Amniotic stem cell (primary cell): ENCODE measurements at regions not wholly inside any gene's neighbourhood (a gene's known extent, or its start where the extent isn't known, plus 50 kb on each side); places are given as distances from the start of the nearest gene placed in this dataset.

Experiments used
- DNase-seq: peaks from one replicate; lab custom pipeline; 2025; lab: John Stamatoyannopoulos, UW

DNA sequence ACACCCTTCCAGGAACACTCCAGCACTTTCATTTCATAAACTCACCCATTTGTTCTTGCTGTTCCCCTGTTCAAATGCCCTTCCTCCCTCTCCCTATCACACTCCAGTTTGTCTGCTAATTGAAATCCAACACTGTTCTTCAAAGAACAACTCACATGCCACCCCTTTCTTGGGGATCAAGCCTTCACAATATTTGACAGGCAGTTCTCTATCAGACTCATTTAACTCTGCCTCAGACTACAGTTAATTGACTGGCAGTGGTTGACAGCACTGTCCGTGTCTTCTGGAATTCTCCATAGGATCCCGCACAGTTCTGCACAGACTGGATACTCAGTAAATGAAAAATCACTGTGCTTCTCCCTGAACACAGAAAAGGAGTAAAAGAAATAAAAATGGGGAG, 87.8 kb downstream of the PMP22 start:
- no peak for DNase-seq

DNA sequence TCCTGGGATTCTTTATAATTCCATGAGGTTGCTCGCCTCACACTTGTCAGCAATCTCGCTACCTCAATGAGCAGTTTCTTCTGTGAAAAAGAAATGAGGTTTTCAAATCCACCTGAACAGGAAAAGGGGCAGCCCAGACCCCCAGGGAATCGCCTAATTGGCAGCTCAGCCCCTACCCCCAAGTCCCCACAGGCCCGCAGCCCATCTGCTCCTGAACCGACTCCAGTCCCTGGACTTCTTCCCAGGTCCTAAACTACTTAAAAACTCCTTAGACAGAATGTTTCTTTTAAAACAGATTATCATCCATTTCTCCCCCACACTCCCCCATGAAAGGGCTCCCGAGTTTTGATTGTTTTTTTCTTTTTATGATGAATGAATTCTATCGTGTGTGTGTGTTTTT, 89.8 kb downstream of the PMP22 start:
- DNase-seq = no peak

DNA sequence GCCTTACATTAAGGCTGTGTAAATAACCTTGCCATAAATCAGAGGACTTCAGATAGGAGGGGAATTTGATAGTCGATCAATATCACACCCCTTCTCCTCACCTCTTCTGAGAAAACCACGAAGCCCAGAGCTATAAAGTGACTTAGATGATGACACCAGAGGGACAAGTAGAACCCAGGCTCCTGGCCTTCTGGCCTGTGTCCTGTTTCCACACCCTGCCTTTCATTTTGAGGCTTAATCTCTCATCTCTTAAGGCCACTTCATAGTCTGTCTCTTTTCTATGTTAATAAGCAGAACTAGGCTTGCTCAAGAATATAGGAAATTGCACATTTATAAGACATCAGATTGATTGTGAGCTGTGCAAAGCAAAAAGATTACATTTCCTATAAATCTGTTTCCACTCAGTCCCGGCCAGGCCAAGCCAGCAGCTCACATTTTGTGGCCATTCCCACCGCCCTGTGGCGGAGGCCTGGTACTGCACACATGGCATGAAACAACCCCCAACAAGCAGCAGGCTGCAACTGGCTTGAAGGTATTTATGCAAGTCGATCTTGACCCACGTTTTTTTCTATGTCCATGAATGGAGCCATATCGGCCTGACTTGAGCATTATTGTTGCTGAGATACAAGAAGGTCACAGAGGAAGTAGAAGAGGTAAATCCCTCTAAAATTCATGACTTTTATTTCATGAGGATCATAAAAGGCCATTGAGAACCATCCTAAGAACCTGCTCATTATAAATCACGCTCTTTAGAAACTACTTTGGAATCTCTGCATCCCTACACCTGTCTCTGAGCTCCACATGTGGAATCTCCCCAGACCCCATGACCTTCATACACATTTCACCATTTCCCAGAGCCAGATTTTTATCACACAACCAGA, 93.7 kb downstream of the PMP22 start:
- peak; percentile 25 for DNase-seq

DNA sequence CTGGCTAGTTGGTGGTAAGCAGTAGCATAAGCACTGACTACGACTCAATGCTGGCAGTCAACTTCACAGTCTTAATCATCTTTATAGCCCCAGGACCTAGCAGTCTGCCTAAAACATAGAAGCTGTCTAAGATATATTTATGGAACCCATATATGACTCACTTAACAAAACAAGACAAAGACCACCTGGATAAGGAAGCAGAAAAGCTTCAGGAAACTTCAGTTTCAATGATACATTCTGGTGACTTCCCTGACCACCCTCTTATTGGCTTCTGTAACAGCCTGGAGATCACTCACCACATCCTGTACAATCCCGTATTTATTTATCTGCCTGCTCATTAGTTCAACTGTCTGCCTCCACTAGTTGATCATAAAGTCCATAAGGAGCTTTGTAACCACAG, 95.5 kb downstream of the PMP22 start:
- no peak for DNase-seq

DNA sequence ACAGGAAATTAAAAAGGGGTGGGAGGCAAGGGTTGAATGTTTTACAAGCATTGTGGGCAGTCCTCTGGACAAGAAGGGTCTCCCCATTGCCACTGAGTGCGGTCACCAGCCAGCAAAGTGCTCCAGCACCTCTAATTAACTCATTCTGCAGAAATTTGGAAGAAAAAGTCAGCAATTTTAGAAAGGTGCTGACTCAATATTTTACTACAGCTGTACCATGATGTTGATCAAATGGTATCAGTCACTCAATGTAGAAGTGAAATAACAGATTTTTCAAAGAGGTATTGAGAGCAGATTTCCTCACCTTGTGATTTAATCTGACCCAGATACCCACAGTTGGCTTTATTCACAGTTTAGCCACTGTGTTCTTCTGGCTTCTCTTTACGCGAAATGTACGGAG, 96.7 kb downstream of the PMP22 start:
- DNase-seq = no peak

DNA sequence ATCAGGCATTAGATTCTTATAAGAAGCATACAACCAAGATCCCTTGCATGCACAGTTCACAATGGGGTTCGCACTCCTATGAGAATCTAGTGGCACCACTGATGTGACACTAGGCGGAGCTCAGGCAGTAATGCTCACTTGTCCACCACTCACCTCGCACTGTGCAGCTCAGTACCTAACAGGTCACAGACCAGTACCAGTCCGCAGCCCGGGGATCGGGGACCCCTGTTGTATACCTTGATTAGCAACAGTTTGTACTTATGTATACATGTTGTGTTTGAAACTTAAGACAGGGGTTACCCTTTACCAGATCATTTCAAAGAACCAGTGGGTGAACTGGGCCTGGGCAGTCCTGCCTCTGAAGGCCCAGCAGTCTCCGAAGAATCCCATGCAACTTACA, 103.7 kb downstream of the PMP22 start:
- no peak for DNase-seq

DNA sequence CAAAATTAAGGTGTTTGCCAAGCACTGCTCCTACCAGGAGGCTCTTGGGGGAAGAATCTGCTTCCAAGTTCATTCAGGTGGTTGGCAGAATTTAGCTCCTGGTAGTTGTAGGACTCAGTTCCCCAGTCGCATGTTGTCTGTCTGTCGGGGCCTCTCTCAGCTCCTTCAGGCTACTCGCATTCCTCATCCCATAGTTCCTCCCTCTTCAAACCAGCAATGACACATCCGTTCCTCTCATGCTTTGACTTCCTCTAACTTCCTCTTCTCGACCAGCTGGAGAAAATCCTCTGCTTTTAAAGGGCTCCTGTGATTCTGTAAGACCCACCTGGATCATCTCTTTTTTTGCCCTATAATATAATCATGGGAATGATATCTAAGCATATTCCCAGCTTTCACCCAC, 108.1 kb downstream of the PMP22 start:
- peak; percentile 23 for DNase-seq

DNA sequence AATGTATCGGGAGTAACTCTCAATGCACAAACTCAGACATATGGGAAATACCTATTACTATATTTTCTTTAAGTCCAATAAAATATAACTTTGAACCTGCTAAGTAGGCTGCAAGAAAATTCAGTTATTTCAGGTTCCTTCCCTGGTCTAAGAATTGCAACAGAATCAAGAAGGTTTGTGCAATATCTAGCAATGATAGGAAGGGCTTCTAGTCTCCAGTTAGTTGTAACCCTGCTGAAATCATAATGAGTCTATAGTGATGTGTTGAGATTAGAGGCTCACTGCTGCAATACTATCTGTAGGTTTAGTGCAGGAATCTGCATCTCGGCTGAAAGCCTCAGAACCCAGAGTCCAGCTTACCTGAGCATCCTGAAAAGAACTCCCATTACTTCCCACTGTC, 110.5 kb downstream of the PMP22 start:
- DNase-seq = no peak

DNA sequence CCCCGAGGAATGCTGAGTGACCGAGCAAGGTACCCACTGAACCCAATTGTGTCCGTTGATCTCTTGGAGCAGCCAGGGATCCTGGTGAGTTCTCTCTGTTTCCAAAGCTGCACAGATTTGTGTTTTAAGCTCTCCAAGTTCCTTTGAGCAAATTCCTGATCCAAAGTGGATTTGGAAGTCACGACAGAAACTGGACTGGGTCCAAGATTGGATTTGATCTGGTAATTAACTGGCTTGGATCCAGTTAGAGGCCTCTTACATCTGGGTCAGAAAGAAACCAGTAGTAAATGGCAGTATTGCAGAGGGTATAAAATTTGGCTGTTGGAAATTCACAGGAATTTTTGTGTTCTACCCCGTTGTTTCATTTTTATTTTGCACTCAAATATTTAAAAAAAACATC, 119.5 kb downstream of the PMP22 start:
- DNase-seq = no peak

DNA sequence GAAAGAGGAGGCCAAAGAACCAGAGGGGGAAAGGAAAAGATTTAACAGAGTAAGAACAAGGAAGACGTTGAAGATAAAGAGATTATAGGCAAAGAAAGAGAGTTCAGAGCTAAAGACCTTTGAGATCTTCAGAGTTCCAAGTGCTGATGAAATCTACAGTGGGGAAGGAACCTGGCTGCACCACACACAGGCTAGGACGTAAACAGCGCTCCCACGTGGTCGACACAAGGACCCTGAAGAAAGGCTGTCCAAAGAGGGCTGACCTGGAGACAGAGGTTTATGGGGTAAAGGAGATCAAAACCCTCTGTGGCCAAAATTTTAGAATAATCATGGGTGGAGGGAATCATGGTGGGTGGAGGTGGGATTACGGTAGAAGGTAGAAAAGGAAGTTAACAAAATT, 121.6 kb downstream of the PMP22 start:
- DNase-seq = no peak

DNA sequence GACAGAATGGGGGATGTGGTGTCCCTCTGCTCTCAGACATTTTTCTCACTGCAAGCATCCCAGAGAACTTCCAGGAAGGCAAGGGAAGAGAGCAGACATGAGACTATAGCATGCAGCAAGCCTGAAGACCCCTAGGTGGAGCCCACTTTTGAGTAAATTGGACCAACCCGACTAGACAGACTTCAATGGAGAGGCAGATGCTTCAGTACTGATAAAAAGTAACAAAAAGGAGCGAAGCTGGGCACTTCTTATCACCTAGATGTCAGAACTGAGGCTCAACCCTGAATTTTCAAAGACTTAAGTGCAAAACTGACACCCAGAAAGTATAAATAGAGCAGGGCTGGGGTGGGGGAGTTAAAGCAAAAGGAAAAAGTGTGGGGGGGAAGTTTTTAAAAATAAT, 130.8 kb downstream of the PMP22 start:
- DNase-seq = no peak

DNA sequence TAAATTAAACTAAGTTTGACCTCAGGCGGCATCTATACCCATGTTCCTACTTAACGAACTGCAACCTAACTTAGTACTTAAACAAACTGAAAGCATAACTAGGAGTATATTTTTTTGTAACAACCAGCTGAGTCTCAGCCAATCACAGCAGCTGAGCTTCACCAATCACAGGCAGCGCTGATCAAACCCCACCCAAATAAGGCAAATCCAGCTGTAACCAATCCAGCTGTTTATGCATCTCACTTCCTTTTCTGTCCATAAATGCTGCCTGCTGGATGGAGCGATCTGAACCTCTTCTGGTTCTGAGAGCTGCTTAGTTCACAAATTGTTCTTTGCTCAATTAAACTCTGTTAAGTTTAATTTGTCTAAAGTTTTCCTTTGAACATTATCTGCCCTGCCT, 131.3 kb downstream of the PMP22 start:
- DNase-seq = no peak

DNA sequence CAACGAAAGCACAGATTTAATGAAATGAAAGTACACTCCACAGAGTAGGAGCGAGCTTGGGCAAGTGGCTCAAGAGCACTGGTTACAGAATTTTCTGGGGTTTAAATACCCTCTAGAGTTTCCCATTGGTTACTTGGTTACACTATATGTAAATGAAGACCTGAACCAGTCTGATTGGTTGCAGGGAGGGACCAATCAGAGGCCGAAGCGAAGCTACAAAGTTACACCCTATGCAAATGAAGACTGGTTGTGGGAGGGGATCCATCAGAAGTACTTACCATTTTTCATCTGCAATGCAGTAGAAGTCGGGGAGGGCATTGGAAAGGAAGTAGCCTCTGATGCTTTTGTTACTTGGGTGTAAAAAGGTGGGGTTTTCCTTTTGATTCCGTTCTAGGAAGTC, 132.0 kb downstream of the PMP22 start:
- no peak for DNase-seq

DNA sequence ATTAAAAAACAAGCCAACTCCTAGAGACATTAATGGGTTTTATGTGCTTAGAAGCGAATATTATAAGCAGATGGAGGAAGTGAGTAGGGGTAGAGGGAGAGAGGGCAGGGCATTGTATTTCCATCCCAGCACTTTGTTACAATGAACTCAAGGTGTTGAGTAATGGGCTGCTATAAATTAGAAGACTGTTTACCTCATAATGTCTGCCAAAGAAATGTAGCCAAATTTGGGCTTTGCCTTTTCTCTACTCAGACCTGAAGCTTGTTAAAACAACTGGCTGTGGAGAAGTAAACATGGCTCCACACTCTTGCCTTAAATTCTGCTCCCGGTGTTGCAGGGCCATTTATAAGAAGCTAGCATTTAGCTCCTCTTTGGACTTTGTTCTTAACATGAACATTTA, 134.7 kb downstream of the PMP22 start:
- no peak for DNase-seq

DNA sequence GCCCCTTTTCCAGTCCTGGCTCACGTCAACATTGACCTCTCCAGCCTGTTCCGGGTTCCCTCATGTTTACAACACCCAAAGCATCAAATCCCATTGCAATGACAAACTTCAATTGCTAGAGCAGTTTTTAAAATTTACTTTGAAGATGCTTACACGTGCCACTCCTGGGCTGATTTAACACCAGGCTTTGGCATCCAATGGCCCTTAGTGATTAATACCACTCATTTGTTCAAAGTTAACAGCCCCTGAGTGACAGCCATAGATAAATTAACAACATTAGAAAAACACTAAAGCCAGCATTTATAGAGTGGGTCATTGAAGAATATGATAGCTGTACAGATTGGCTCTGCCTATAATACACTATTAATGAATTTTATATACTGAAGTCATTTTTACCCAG, 135.1 kb downstream of the PMP22 start:
- DNase-seq = no peak

DNA sequence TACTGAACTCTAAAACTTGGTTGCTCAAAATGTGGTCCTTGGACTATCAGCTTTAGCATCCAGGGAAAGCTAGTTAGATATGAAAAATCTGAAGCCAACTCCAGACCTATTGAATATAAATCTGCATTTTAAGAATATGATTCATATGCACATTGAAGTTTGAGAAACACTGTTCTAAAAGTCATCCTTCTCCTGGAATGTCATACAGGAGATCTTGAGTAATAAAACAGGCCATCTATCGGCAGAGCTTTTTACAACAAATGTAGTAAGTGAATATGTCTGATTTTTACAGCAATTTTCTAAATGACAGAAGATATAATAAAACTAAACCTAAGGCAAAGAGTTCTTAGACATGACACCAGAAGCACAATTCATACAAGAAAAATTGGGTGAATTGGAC, 140.4 kb downstream of the PMP22 start:
- no peak for DNase-seq

DNA sequence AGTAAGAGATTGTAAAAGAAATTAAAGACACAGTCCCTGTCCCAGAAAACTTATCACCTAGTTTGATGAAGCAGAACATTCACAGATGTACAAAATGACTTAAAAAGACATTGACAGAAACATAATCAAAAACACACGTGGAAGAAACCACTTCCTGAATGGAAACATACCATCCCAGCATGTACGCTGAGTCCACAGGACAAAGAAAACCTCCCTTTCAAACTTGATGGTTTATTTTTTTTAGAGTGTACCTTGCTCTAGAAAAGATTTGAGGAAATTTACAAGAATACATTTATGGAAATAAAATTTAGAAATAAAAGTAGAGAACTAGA, 140.9 kb downstream of the PMP22 start:
- DNase-seq = no peak

DNA sequence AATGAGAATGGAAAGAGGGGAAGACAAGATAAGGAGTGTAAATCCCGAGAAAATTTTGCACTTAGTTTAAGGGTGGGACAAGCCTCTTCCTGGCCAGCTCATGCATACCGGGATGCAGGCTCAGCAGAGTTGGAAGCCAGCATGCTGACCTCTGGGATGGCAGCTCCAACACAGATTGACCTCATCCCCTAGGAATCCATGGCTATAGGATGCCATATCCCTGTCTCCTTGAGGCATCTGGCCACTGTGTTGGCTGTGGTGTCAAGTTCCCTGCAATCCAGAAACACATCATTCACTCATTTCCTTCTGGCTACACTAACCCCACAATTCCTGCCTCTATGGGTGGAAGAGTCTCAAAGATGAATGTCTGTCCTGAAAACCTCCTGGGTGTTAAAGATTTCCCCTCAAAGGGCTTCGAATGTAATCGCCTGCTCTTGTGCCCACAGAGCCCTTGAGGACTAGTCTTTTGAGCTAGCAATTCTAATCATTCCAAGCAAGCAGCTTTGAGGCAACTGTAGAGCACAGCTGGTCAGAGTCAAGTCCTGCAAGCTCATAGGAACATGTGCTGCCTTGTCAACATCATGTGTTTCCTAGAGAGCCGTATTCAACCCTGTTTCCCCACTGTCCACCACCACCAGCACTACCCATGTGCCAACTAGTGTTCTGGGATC, 141.4 kb downstream of the PMP22 start:
- peak; percentile 49 for DNase-seq

DNA sequence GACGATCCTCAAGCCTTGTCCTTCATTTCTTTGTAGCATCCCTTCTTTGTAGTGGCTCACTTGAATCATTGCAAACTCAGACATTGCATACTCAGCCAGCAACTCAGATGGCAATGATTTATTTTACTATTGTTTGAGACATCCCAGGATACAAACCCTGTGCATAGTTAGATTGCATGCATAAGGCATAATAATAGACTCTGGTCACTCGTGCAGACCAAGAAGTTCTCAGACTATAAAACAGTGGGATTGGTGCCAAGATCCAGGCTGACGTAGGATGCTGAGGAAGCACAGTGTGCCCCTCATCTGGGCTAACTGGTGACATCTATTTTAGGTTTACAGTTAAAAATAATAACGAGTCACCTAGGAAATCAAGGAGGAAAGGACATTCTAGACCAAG, 142.3 kb downstream of the PMP22 start:
- no peak for DNase-seq

DNA sequence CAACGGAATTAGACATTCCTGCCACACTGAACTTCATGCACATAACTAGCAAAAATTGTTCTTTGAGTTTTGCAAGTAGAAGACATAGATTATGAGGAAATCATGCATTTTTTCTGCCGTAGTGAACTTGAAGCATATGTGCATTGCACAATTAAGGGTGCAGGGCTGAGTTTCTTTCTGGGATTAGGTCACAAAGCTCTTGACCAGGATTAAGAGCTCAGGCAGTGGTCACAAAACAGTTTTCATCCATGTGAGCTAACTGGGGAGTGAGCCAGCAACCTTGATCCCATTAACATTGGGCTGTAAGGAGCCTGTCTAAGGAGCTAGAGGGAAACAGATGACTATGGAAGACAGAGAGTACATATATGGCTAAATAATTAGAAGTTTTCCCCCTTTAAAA, 143.7 kb downstream of the PMP22 start:
- DNase-seq = no peak

DNA sequence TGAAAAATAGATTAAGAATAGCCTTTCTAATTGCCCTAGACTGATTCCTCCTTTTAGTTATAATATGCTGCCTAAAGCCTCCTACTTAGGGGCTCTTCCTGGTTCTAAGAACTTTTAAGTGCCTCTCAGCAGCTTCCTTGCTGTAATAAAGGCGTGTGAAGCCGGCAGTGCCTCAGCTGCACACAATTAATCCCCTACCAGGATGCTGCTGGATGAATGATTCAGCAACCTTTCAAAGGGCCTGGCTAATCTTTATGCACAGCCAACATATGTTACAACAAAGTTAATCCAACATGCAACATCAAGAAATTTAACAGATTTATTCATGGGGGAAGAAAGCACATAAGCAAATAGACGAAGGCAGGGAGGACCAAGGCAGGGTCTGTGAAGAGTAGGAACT, 145.2 kb downstream of the PMP22 start:
- no peak for DNase-seq

DNA sequence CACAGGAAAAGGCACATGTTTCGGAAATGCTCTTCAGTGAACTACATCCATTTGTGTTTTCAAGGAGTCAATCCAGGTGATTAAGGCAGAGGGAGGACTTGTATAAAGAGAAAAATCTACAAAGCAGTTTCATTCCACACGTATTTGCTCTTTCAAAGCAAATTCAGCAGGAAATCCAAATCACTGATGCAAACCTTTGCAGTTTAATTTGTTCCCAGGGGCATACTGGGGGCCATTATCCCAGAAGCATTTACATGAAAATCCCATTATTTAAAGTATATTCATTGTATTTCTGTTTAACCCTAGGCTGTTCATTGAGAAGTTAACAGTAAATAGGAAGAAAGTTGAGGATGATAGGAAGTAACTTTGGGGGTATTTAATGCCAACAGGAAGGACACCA, 147.9 kb downstream of the PMP22 start:
- no peak for DNase-seq

DNA sequence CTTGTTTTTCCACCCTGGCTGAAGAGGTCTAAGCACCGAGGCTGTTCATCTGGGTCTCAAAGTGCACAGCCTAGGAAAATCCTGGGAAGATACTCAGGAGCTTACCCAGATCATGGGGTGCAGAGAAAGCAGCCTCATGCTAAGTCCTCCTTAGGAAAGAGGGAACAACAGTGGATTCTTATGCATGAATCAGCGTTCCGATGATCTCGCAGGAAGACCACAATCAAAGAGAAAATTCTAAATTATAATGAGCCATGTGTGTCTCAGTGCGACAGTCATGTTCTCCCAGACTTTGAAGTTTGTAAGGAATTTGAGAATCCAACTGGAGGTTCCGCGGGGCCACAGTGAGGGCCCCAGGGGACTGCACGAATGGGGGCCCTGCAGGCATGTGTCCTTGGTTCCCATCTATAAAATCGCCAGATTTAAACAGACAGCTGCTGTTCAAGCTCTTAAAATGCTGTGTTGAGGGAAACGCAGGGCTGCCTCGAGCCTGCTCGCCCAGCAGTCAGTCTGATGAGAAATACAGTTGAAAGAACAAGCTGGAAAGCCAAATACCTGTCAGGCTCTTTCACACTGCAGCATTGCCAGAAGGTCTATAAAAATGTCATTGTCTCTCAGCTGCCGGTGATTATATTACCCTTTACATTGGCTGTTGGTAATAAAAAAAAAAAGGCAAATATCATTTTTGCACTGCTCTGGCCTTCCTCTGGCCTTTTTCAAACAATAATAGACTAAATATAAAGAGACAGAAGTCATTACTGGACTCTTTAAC, 152.1 kb downstream of the PMP22 start:
- no peak for DNase-seq
